22Rv1 (cell line): ENCODE measurements at regions not wholly inside any gene's neighbourhood (a gene's known extent, or its start where the extent isn't known, plus 50 kb on each side); places are given as distances from the start of the nearest gene placed in this dataset.
A peak's percentile ranks its signal among the peaks of the same experiment; 100 is the strongest.

Experiments
- H3K27ac ChIP-seq: fragments of 450-650 bp; 2 replicates; pipeline ENCODE4 v1.5.1; 2017
- CTCF ChIP-seq: fragments of 450-650 bp; IDR thresholded peaks from 2 replicates; pipeline ENCODE4 v1.5.1; 2017; ENCODE audit warnings: mild to moderate bottlenecking
- ZFX ChIP-seq: fragments of 450-650 bp; IDR thresholded peaks from 2 replicates; pipeline ENCODE4 v1.6.1; 2017; ENCODE audit warnings: antibody characterized with exemption, borderline replicate concordance

GRCh38 chrX:146224442-146224841, 406.8 kb downstream of the SLITRK2 start:
- no peak overlapping the region for H3K27ac ChIP-seq
- peak; percentile 60 for TF ChIP-seq CTCF
- no peak for TF ChIP-seq ZFX

- no peak for TF ChIP-seq CTCF
- TF ChIP-seq ZFX: no peak
- no peak overlapping the region for H3K27ac ChIP-seq
Observed at GRCh38 chrX:146238173-146238572, 420.5 kb downstream of the SLITRK2 start.

GRCh38 chrX:146241902-146242301, 424.3 kb downstream of the SLITRK2 start:
- no peak overlapping the region for H3K27ac ChIP-seq
- TF ChIP-seq CTCF (no peak), ZFX (no peak)

GRCh38 chrX:146243041-146243440, 425.4 kb downstream of the SLITRK2 start:
- H3K27ac ChIP-seq: no peak overlapping the region
- no peak for TF ChIP-seq CTCF
- TF ChIP-seq ZFX: no peak

- H3K27ac ChIP-seq: no peak overlapping the region
- TF ChIP-seq CTCF (no peak), ZFX (no peak)
Observed at GRCh38 chrX:146259207-146259606, 441.6 kb downstream of the SLITRK2 start.

- no peak for TF ChIP-seq ZFX
- TF ChIP-seq CTCF: no peak
- H3K27ac ChIP-seq: no peak overlapping the region
Observed at GRCh38 chrX:146264763-146265375, 447.2 kb downstream of the SLITRK2 start.

GRCh38 chrX:146278381-146278780, 460.8 kb downstream of the SLITRK2 start:
- no peak overlapping the region for H3K27ac ChIP-seq
- TF ChIP-seq CTCF: peak; percentile 48
- no peak for TF ChIP-seq ZFX
